ENCODE measurements at regions not wholly inside any gene's neighbourhood (a gene's known extent, or its start where the extent isn't known, plus 50 kb on each side); places are given as distances from the start of the nearest gene placed in this dataset.

- no peak for TF ChIP-seq CTCF (IDR thresholded peaks at IDR 0.05)
- no peak for TF ChIP-seq EP300 (IDR thresholded peaks at IDR 0.05)
- no peak for TF ChIP-seq POLR2A (IDR thresholded peaks at IDR 0.05; ENCODE audit: low read depth)
Observed at GRCh38 chrX:143306991-143307937, 210.0 kb downstream of the SPANXN3 start.

Measured in esophagus muscularis mucosa (tissue), 4 donors.